Prostate gland (tissue), 2 donors: ENCODE measurements at regions not wholly inside any gene's neighbourhood (a gene's known extent, or its start where the extent isn't known, plus 50 kb on each side); places are given as distances from the start of the nearest gene placed in this dataset.

Experiments used
- DNase-seq: peaks from one replicate; pipeline ENCODE4 v3.0.0-alpha.2; 2019; ENCODE audit warnings: low spot score
- H3K27ac ChIP-seq, 2 donors: fragments of 200-600 bp; sonication (generic); 2 replicates each; pipeline ENCODE4 v1.5.1; 2017 to 2019
- H3K27me3 ChIP-seq: fragments of 200-600 bp; sonication (generic); replicated peaks from 2 replicates; pipeline ENCODE4 v1.5.1; 2019; ENCODE audit not compliant: insufficient read depth
- H3K36me3 ChIP-seq, 2 donors: fragments of 200-600 bp; sonication (generic); 1 replicate in 1 of 2; 2 replicates in 1 of 2; pipeline versions ENCODE4 v1.5.1 to v1.8.1; 2017 to 2019
- H3K4me1 ChIP-seq: fragments of 200-600 bp; sonication (generic); replicated peaks from 2 replicates; pipeline ENCODE4 v1.5.1; 2019
- H3K4me3 ChIP-seq, 2 donors: fragments of 200-600 bp; sonication (generic); 2 replicates each; pipeline ENCODE4 v1.5.1; 2017 to 2019
- H3K9me3 ChIP-seq: fragments of 200-600 bp; sonication (generic); 2 replicates; pipeline ENCODE4 v1.5.1; 2017
- CTCF ChIP-seq, 4 experiments: fragments of 200-600 bp in 2 of 4; fragments of 450-650 bp in 2 of 4; sonication (generic) in 2 of 4; IDR thresholded peaks; 1 replicate in 3 of 4; 2 replicates in 1 of 4; pipeline ENCODE4 v1.5.1; 2016 to 2019; ENCODE audit warnings: antibody characterized with exemption in 4 of 4, mild to moderate bottlenecking in 2 of 4, moderate library complexity in 2 of 4
- POLR2A ChIP-seq: fragments of 450-650 bp; IDR thresholded peaks from one replicate; pipeline ENCODE4 v1.6.1; 2016; ENCODE audit warnings: antibody characterized with exemption, mild to moderate bottlenecking
- POLR2AphosphoS5 ChIP-seq: sonication (generic); formaldehyde crosslinking; IDR thresholded peaks from one replicate; pipeline ENCODE4 v1.6.1; 2017; ENCODE audit warnings: antibody characterized with exemption
- WGBS: methylation state at CpG from one replicate; pipeline ENCODE4 v1.1.5; 2018; 5-methylcytosine and 5-hydroxymethylcytosine counted together
- intact Hi-C: fragments of 100-400 bp; cut with DNase I; formaldehyde crosslinking; loops from one replicate; pipeline ENCODE4 v1.14.2; 2022

- TF ChIP-seq POLR2A (no peak), POLR2AphosphoS5 (no peak), CTCF (IDR thresholded peaks at IDR 0.05) (no peak)
- WGBS, result 100% methylated on average over 1 of the region's 1 CpG
- Histone ChIP-seq H3K27me3 (no peaks in the 10 kb centered on the region), H3K4me1 (no peaks in the 10 kb centered on the region), H3K4me3 (no peak overlapping the region), H3K36me3 (no peaks in the 10 kb centered on the region), H3K9me3 (no peaks in the 10 kb centered on the region), H3K27ac (no peak overlapping the region)
- intact Hi-C loops, result no loop called here
- DNase-seq, result no peak
Observed at GRCh38 chr13:111638233-111638632, 317.8 kb downstream of the TEX29 start.

- WGBS, result 81% methylated on average over 10 of the region's 10 CpGs
- TF ChIP-seq POLR2AphosphoS5 (no peak), POLR2A (no peak)
- H3K4me1 ChIP-seq, result no peaks in the 10 kb centered on the region
- no peaks in the 10 kb centered on the region for H3K36me3 ChIP-seq
- intact Hi-C loops, result no loop called here
- no peak overlapping the region for H3K27ac ChIP-seq
- no peak overlapping the region for H3K4me3 ChIP-seq
- no peaks in the 10 kb centered on the region for H3K27me3 ChIP-seq
- no peak for DNase-seq
- no peaks in the 10 kb centered on the region for H3K9me3 ChIP-seq
Observed at GRCh38 chr13:111639196-111639705, 318.8 kb downstream of the TEX29 start.

GRCh38 chr13:111640006-111640405, 319.6 kb downstream of the TEX29 start:
- no peaks in the 10 kb centered on the region for H3K4me1 ChIP-seq
- no peaks in the 10 kb centered on the region for H3K27me3 ChIP-seq
- H3K36me3 ChIP-seq, result no peaks in the 10 kb centered on the region
- intact Hi-C loops, result no loop called here
- no peak overlapping the region for H3K4me3 ChIP-seq
- no peak for DNase-seq
- no peak overlapping the region for H3K27ac ChIP-seq
- TF ChIP-seq POLR2AphosphoS5, result no peak
- TF ChIP-seq CTCF (IDR thresholded peaks at IDR 0.05), result no peak
- no peak for TF ChIP-seq POLR2A
- no peaks in the 10 kb centered on the region for H3K9me3 ChIP-seq
- WGBS, result 76% methylated on average over 13 of the region's 13 CpGs

GRCh38 chr13:111640476-111640875, 320.0 kb downstream of the TEX29 start:
- no peak overlapping the region for H3K27ac ChIP-seq
- no peaks in the 10 kb centered on the region for H3K9me3 ChIP-seq
- H3K4me3 ChIP-seq, result no peak overlapping the region
- H3K36me3 ChIP-seq, result no peaks in the 10 kb centered on the region
- DNase-seq, result no peak
- H3K27me3 ChIP-seq, result no peaks in the 10 kb centered on the region
- intact Hi-C loops, result no loop called here
- WGBS, result 70% methylated on average over 9 of the region's 9 CpGs
- TF ChIP-seq CTCF (IDR thresholded peaks at IDR 0.05), result no peak
- TF ChIP-seq POLR2A, result no peak
- no peak for TF ChIP-seq POLR2AphosphoS5
- H3K4me1 ChIP-seq, result no peaks in the 10 kb centered on the region

GRCh38 chr13:111642156-111642767, 321.8 kb downstream of the TEX29 start:
- TF ChIP-seq POLR2A (no peak), POLR2AphosphoS5 (no peak), CTCF (IDR thresholded peaks at IDR 0.05) (no peak)
- Histone ChIP-seq H3K9me3 (no peaks in the 10 kb centered on the region), H3K4me1 (no peaks in the 10 kb centered on the region), H3K27me3 (no peaks in the 10 kb centered on the region), H3K27ac (no peak overlapping the region), H3K4me3 (no peak overlapping the region), H3K36me3 (no peaks in the 10 kb centered on the region)
- WGBS, result 62% methylated on average over 12 of the region's 12 CpGs
- intact Hi-C loops, result no loop called here
- DNase-seq, result no peak
